ENCODE measurements at regions not wholly inside any gene's neighbourhood (a gene's known extent, or its start where the extent isn't known, plus 50 kb on each side); places are given as distances from the start of the nearest gene placed in this dataset.

GRCh38 chr11:98069861-98070260 lies 950.9 kb upstream of the CNTN5 start:
- H3K4me1 Mint-ChIP-seq: no peaks in the 10 kb centered on the region
- H3K4me3 Mint-ChIP-seq: no peak overlapping the region
- H2AFZ ChIP-seq (ENCODE audit: insufficient read depth, low read depth, low read length, poor library complexity, severe bottlenecking): no peak overlapping the region
- H3K4me1 ChIP-seq (ENCODE audit: control insufficient read depth in 2 of 2, insufficient read depth in 2 of 2, low read length in 2 of 2): no peaks in the 10 kb centered on the region
- H3K9me3 Mint-ChIP-seq (ENCODE audit: insufficient read depth): peaks cover 7% of the 10 kb centered on the region
- DNase-seq (no peak), ATAC-seq (ENCODE audit: low read depth) (no peak)
- H3K79me2 ChIP-seq (ENCODE audit: control insufficient read depth, insufficient read depth, low read length): no peaks in the 10 kb centered on the region
- CTCF ChIA-PET: no interaction called here
- TF ChIP-seq CTCF (IDR thresholded peaks at IDR 0.05) (no peak), EZH2 (IDR thresholded peaks at IDR 0.05; ENCODE audit: borderline replicate concordance, insufficient read depth, low read depth, low read length, poor library complexity, severe bottlenecking) (no peak)
- H3K4me3 ChIP-seq (ENCODE audit: control extremely low read depth in 1 of 5, extremely low read depth in 1 of 5, insufficient read depth in 1 of 5, low read depth in 2 of 5, low read length in 4 of 5): no peak overlapping the region
- H3K27ac ChIP-seq (ENCODE audit: low read length in 2 of 2): no peak overlapping the region
- H3K4me2 ChIP-seq (replicated peaks; ENCODE audit: low read depth, low read length, poor library complexity, severe bottlenecking): no peak overlapping the region
- POLR2A ChIA-PET: no interaction called here
- H3K27me3 ChIP-seq (replicated peaks in 1 of 4; ENCODE audit: control extremely low read depth in 1 of 4, control insufficient read depth in 3 of 4, insufficient read depth in 4 of 4, low read length in 3 of 4): no peaks in the 10 kb centered on the region
- no peaks in the 10 kb centered on the region for H3K27me3 Mint-ChIP-seq
- intact Hi-C loops (cut with micrococcal nuclease): no loop called here
- WGBS (ENCODE audit: insufficient coverage): 83% methylated on average over 10 of the region's 13 CpGs
- no peaks in the 10 kb centered on the region for H4K20me1 ChIP-seq (ENCODE audit: control insufficient read depth, insufficient read depth, low read length, poor library complexity, severe bottlenecking)
- H3K36me3 ChIP-seq (replicated peaks in 1 of 2; ENCODE audit: control extremely low read depth in 1 of 2, control insufficient read depth in 1 of 2, extremely low read depth in 1 of 2, insufficient read depth in 2 of 2, low read length in 1 of 2): no peaks in the 10 kb centered on the region
- peaks cover 0 to 15% (median 0%) of the 10 kb centered on the region in 3 donors for H3K9me3 ChIP-seq (ENCODE audit: control extremely low read depth in 1 of 3, control insufficient read depth in 2 of 3, insufficient read depth in 1 of 3, low read length in 2 of 3)
- no peak overlapping the region for H3K27ac Mint-ChIP-seq
- no peak overlapping the region for H3K9ac ChIP-seq (ENCODE audit: low read length)

GRCh38 chr11:98090861-98091505 lies 929.8 kb upstream of the CNTN5 start:
- Mint-ChIP-seq H3K4me1 (no peaks in the 10 kb centered on the region), H3K27me3 (no peaks in the 10 kb centered on the region), H3K9me3 (ENCODE audit: insufficient read depth) (no peaks in the 10 kb centered on the region), H3K27ac (no peak overlapping the region), H3K4me3 (no peak overlapping the region)
- Histone ChIP-seq H3K4me1 (ENCODE audit: control insufficient read depth in 2 of 2, insufficient read depth in 2 of 2, low read length in 2 of 2) (no peaks in the 10 kb centered on the region), H3K79me2 (ENCODE audit: control insufficient read depth, insufficient read depth, low read length) (no peaks in the 10 kb centered on the region), H3K27me3 (replicated peaks in 1 of 4; ENCODE audit: control extremely low read depth in 1 of 4, control insufficient read depth in 3 of 4, insufficient read depth in 4 of 4, low read length in 3 of 4) (no peaks in the 10 kb centered on the region), H3K4me2 (replicated peaks; ENCODE audit: low read depth, low read length, poor library complexity, severe bottlenecking) (no peak overlapping the region), H3K4me3 (ENCODE audit: control extremely low read depth in 1 of 5, extremely low read depth in 1 of 5, insufficient read depth in 1 of 5, low read depth in 2 of 5, low read length in 4 of 5) (no peak overlapping the region), H3K36me3 (replicated peaks in 1 of 2; ENCODE audit: control extremely low read depth in 1 of 2, control insufficient read depth in 1 of 2, extremely low read depth in 1 of 2, insufficient read depth in 2 of 2, low read length in 1 of 2) (no peaks in the 10 kb centered on the region), H3K9ac (ENCODE audit: low read length) (no peak overlapping the region), H3K27ac (ENCODE audit: low read length in 2 of 2) (no peak overlapping the region), H2AFZ (ENCODE audit: insufficient read depth, low read depth, low read length, poor library complexity, severe bottlenecking) (no peak overlapping the region), H4K20me1 (ENCODE audit: control insufficient read depth, insufficient read depth, low read length, poor library complexity, severe bottlenecking) (no peaks in the 10 kb centered on the region), H3K9me3 (ENCODE audit: control extremely low read depth in 1 of 3, control insufficient read depth in 2 of 3, insufficient read depth in 1 of 3, low read length in 2 of 3) (peaks cover 0 to 3% (median 0%) of the 10 kb centered on the region in 3 donors)
- ChIA-PET CTCF (no interaction called here), POLR2A (no interaction called here)
- WGBS (ENCODE audit: insufficient coverage): 100% methylated on average over 1 of the region's 3 CpGs
- DNase-seq (no peak), ATAC-seq (ENCODE audit: low read depth) (no peak)
- TF ChIP-seq EZH2 (IDR thresholded peaks at IDR 0.05; ENCODE audit: borderline replicate concordance, insufficient read depth, low read depth, low read length, poor library complexity, severe bottlenecking): no peak
- TF ChIP-seq CTCF (IDR thresholded peaks at IDR 0.05): no peak
- intact Hi-C loops (cut with micrococcal nuclease): no loop called here
